ENCODE measurements at regions not wholly inside any gene's neighbourhood (a gene's known extent, or its start where the extent isn't known, plus 50 kb on each side); places are given as distances from the start of the nearest gene placed in this dataset.
"Not testable (repeated sequence)": the region's sequence is repeated elsewhere in the genome, so short reads cannot be mapped to it uniquely, and the experiment has no call there.

- Histone ChIP-seq H3K4me3 (ENCODE audit: low read length) (no peak overlapping the region), H3F3A (ENCODE audit: insufficient read depth, low read length, poor library complexity, severe bottlenecking) (no peaks in the 10 kb centered on the region), H3K27me3 (ENCODE audit: insufficient read depth, low read depth, low read length) (no peaks in the 10 kb centered on the region), H2AFZ (ENCODE audit: low read depth, low read length) (no peak overlapping the region), H3K27ac (ENCODE audit: low read length) (no peak overlapping the region), H3K9ac (ENCODE audit: low read length) (no peak overlapping the region), H4K20me1 (ENCODE audit: insufficient read depth) (no peaks in the 10 kb centered on the region), H3K4me2 (ENCODE audit: low read length) (no peak overlapping the region), H3K9me2 (ENCODE audit: insufficient read depth, low read length) (no peaks in the 10 kb centered on the region), H3K9me3 (ENCODE audit: low read length) (no peaks in the 10 kb centered on the region), H3K36me3 (ENCODE audit: insufficient read depth, low read length) (no peaks in the 10 kb centered on the region), H3K79me2 (replicated peaks; ENCODE audit: insufficient read depth, low read length) (no peaks in the 10 kb centered on the region)
- TF ChIP-seq POLR2AphosphoS5 (IDR thresholded peaks at IDR 0.05) (no peak), CTCF (IDR thresholded peaks at IDR 0.05; ENCODE audit: poor library complexity, severe bottlenecking) (no peak), MXI1 (conservative IDR thresholded peaks at IDR 0.05; ENCODE audit: poor library complexity, severe bottlenecking) (no peak), EP300 (conservative IDR thresholded peaks at IDR 0.05; ENCODE audit: poor library complexity, severe bottlenecking) (no peak), RAD21 (conservative IDR thresholded peaks at IDR 0.05) (no peak), EZH2 (IDR thresholded peaks at IDR 0.05; ENCODE audit: borderline replicate concordance, insufficient read depth, low read length, poor library complexity, severe bottlenecking) (no peak), SMC3 (conservative IDR thresholded peaks at IDR 0.05; ENCODE audit: poor library complexity) (no peak), REST (IDR thresholded peaks at IDR 0.05; ENCODE audit: borderline replicate concordance) (no peak), TAF1 (IDR thresholded peaks at IDR 0.05; ENCODE audit: low read depth) (no peak)
Measured at GRCh38 chr1:187042538-187042937, 213.8 kb downstream of the PLA2G4A start.

- not testable (repeated sequence) for H4K20me1 ChIP-seq (ENCODE audit: insufficient read depth)
Measured at GRCh38 chr1:187043433-187043832, 214.7 kb downstream of the PLA2G4A start.

GRCh38 chr1:187044411-187044810, 215.7 kb downstream of the PLA2G4A start:
- H3K9ac ChIP-seq (ENCODE audit: low read length), result no peak overlapping the region
- H3K9me2 ChIP-seq (ENCODE audit: insufficient read depth, low read length), result no peaks in the 10 kb centered on the region
- no peaks in the 10 kb centered on the region for H3K36me3 ChIP-seq (ENCODE audit: insufficient read depth, low read length)
- H3F3A ChIP-seq (ENCODE audit: insufficient read depth, low read length, poor library complexity, severe bottlenecking), result no peaks in the 10 kb centered on the region
- no peak overlapping the region for H3K4me2 ChIP-seq (ENCODE audit: low read length)
- H3K79me2 ChIP-seq (replicated peaks; ENCODE audit: insufficient read depth, low read length), result no peaks in the 10 kb centered on the region
- no peaks in the 10 kb centered on the region for H3K9me3 ChIP-seq (ENCODE audit: low read length)
- H3K4me3 ChIP-seq (ENCODE audit: low read length), result no peak overlapping the region
- no peaks in the 10 kb centered on the region for H4K20me1 ChIP-seq (ENCODE audit: insufficient read depth)
- no peak for TF ChIP-seq MXI1 (conservative IDR thresholded peaks at IDR 0.05; ENCODE audit: poor library complexity, severe bottlenecking)
- no peak for TF ChIP-seq SMC3 (conservative IDR thresholded peaks at IDR 0.05; ENCODE audit: poor library complexity)
- no peak for TF ChIP-seq POLR2AphosphoS5 (IDR thresholded peaks at IDR 0.05)
- no peak for TF ChIP-seq EZH2 (IDR thresholded peaks at IDR 0.05; ENCODE audit: borderline replicate concordance, insufficient read depth, low read length, poor library complexity, severe bottlenecking)
- TF ChIP-seq CTCF (IDR thresholded peaks at IDR 0.05; ENCODE audit: poor library complexity, severe bottlenecking), result no peak
- TF ChIP-seq EP300 (conservative IDR thresholded peaks at IDR 0.05; ENCODE audit: poor library complexity, severe bottlenecking), result no peak
- H3K27ac ChIP-seq (ENCODE audit: low read length), result no peak overlapping the region
- H2AFZ ChIP-seq (ENCODE audit: low read depth, low read length), result no peak overlapping the region
- H3K27me3 ChIP-seq (ENCODE audit: insufficient read depth, low read depth, low read length), result no peaks in the 10 kb centered on the region

More at GRCh38 chr1:187043433-187043832, 214.7 kb downstream of the PLA2G4A start:
- H3K4me3 ChIP-seq (ENCODE audit: low read length); H3K27me3 ChIP-seq (ENCODE audit: insufficient read depth, low read depth, low read length); H3K9me2 ChIP-seq (ENCODE audit: insufficient read depth, low read length); H2AFZ ChIP-seq (ENCODE audit: low read depth, low read length); H3K79me2 ChIP-seq (replicated peaks; ENCODE audit: insufficient read depth, low read length); H3K9ac ChIP-seq (ENCODE audit: low read length); H3K4me2 ChIP-seq (ENCODE audit: low read length); H3K27ac ChIP-seq (ENCODE audit: low read length); H3K9me3 ChIP-seq (ENCODE audit: low read length); H3K36me3 ChIP-seq (ENCODE audit: insufficient read depth, low read length); H3F3A ChIP-seq (ENCODE audit: insufficient read depth, low read length, poor library complexity, severe bottlenecking): not testable (repeated sequence)
